ENCODE measurements at regions not wholly inside any gene's neighbourhood (a gene's known extent, or its start where the extent isn't known, plus 50 kb on each side); places are given as distances from the start of the nearest gene placed in this dataset.
"Not testable (repeated sequence)": the region's sequence is repeated elsewhere in the genome, so short reads cannot be mapped to it uniquely, and the experiment has no call there.

DNA sequence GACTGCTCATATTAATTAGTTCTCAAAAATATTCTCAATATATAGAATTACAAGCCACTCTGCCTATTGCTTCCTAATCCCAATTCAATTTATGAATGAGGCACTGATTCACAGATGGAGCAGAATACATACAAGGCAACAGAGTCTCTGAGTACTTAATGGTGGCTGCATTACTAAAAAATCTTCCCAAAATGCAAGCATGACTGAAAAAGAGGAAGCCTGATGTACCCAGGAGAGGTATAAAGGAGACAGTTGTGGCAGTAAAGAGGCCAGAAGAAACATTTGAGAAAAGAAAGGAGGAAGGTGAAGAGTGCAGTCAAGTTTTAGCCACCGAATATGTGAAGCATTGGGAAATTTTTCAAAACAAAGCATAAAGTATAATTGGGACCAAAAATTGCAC lies 163.2 kb upstream of the INTU start:
- no peak for DNase-seq
- Histone ChIP-seq H3K9me3 (no peaks in the 10 kb centered on the region), H3K27me3 (no peaks in the 10 kb centered on the region), H3K27ac (no peak overlapping the region), H3K4me3 (no peak overlapping the region), H3K4me1 (ENCODE audit: insufficient read depth) (no peaks in the 10 kb centered on the region), H3K36me3 (no peaks in the 10 kb centered on the region)
- 85 to 93% (median 88%) methylated on average over 1 of the region's 1 CpG for WGBS, 3 donors
- intact Hi-C loops (cut with DNase I): no loop called here
- TF ChIP-seq CTCF (IDR thresholded peaks at IDR 0.05): no peak
- no peak for TF ChIP-seq EP300 (IDR thresholded peaks at IDR 0.05)
- TF ChIP-seq POLR2A (IDR thresholded peaks at IDR 0.05): no peak

DNA sequence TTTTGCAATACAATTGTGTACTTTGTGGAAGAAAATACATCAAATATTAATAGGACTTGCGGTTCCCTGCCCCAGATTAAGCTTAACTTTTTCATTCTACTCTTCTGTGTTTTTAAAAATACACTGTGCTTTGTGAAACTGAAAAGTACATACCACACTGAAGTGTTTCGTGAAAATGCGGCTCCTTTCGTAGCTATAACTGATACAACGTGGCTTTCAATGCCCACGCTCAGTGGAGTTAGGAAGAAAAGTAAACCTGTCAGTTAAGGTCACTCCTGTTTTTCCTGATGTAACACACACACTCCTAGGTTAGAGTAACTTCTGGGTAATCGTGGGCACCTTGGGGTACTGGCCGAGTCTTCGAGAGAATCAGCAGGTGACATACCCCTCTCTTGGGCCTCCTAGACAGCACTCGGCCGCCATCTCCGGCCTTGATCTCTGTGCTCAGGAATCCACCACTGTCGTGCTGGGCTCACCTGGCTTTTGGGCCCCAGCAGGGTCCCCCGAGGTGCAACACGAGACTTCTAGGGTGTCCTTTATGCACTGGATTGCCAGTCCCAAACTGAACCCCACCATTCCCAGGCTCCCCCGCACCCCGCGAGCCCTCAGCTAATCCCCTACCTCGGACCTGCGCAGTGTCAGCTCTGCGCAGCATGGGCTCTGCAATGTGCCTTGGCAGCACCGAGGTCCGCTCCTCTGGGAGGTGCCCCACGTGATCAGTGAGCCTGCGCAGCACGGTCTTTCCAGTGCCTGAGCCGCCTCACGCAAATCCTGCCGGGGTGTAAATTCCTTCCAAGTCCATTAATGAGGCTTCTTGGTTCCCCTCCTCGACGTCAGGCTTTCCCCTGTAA lies 162.6 kb upstream of the INTU start:
- H3K27ac ChIP-seq: no peak overlapping the region

GRCh38 chr4:127478271-127478670 lies 154.5 kb upstream of the INTU start:
- DNase-seq: not testable (repeated sequence)

More for the DNA sequence above, 162.6 kb upstream of the INTU start:
- Histone ChIP-seq H3K27me3 (no peaks in the 10 kb centered on the region), H3K4me3 (no peak overlapping the region), H3K9me3 (no peaks in the 10 kb centered on the region), H3K4me1 (ENCODE audit: insufficient read depth) (no peaks in the 10 kb centered on the region), H3K36me3 (no peaks in the 10 kb centered on the region)
- TF ChIP-seq CTCF (IDR thresholded peaks at IDR 0.05) (no peak), EP300 (IDR thresholded peaks at IDR 0.05) (no peak)
- no peak for DNase-seq
- WGBS, 3 donors: 96% methylated on average over 31 of the region's 31 CpGs
- intact Hi-C loops (cut with DNase I): no loop called here

DNA sequence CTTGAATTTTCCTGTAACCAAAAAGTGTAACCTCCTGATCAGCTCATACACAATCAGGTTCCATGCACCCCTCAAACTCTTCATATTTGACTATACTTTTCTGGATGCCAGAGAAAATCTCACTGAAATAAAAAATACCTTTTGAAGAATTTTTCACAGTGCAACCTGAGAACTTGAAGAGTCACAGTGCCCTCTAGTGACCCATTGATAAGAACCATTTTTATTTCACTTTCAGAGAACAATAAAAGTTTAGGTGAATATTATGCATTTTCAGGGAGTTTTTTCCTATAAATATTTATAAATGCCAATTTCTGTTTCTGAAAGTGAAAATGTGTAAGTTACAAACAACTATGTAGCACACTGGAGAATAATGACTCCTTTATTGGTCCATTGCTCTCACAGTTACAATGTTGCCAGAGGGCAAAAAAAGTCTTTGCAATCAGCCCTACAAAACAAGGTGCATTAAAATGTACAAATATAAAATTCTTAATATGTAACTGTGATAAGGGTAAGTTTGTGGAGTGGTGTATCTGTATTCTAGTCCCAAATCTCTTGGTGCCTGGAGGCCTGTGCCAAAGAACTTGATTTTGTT lies 153.6 kb upstream of the INTU start:
- Histone ChIP-seq H3K27ac (no peak overlapping the region), H3K27me3 (no peaks in the 10 kb centered on the region), H3K4me3 (no peak overlapping the region), H3K9me3 (no peaks in the 10 kb centered on the region), H3K4me1 (ENCODE audit: insufficient read depth) (no peaks in the 10 kb centered on the region), H3K36me3 (no peaks in the 10 kb centered on the region)
- intact Hi-C loops (cut with DNase I): no loop called here
- TF ChIP-seq CTCF (IDR thresholded peaks at IDR 0.05) (peak in 1 of 3 donors; percentile 21), POLR2A (IDR thresholded peaks at IDR 0.05) (no peak)
- no peak for DNase-seq

More at GRCh38 chr4:127478271-127478670, 154.5 kb upstream of the INTU start:
- H3K9me3 ChIP-seq; H3K36me3 ChIP-seq; intact Hi-C loops (cut with DNase I); H3K4me3 ChIP-seq; H3K27ac ChIP-seq; H3K27me3 ChIP-seq; H3K4me1 ChIP-seq (ENCODE audit: insufficient read depth): not testable (repeated sequence)
- WGBS, 3 donors: 96 to 100% (median 96%) methylated on average over 3 of the region's 3 CpGs

- Histone ChIP-seq H3K27ac (no peak overlapping the region), H3K4me1 (ENCODE audit: insufficient read depth) (peaks cover 1% of the 10 kb centered on the region), H3K9me3 (no peaks in the 10 kb centered on the region), H3K36me3 (no peaks in the 10 kb centered on the region), H3K27me3 (no peaks in the 10 kb centered on the region), H3K4me3 (no peak overlapping the region)
- intact Hi-C loops (cut with DNase I): no loop called here
- 84 to 97% (median 95%) methylated on average over 1 of the region's 1 CpG for WGBS, 3 donors
- no peak for DNase-seq
- no peak for TF ChIP-seq CTCF (IDR thresholded peaks at IDR 0.05)
- no peak for TF ChIP-seq EP300 (IDR thresholded peaks at IDR 0.05)
- TF ChIP-seq POLR2A (IDR thresholded peaks at IDR 0.05): no peak
Measured at GRCh38 chr4:127482049-127482448, 150.7 kb upstream of the INTU start.
